Body of pancreas (tissue), 4 donors: ENCODE measurements at regions not wholly inside any gene's neighbourhood (a gene's known extent, or its start where the extent isn't known, plus 50 kb on each side); places are given as distances from the start of the nearest gene placed in this dataset.

Experiments used
- ATAC-seq: fragments of 150-250 bp; one replicate; pipeline ENCODE4 v1.9.1; 2016
- DNase-seq, 4 donors: peaks; one replicate each; pipeline ENCODE4 v3.0.0-alpha.2; 2019
- H3K27ac ChIP-seq, 4 donors: fragments of 200-600 bp; sonication (generic); 1 replicate in 3 of 4; 2 replicates in 1 of 4; pipeline versions ENCODE4 v1.5.1 to v1.6.1; 2016 to 2019; ENCODE audit warnings: mild to moderate bottlenecking in 1 of 4, mixed read lengths in 1 of 4, moderate library complexity in 1 of 4
- H3K27me3 ChIP-seq, 2 donors: fragments of 200-600 bp; sonication (generic); one replicate each; pipeline ENCODE4 v1.6.0; 2016; ENCODE audit warnings: mild to moderate bottlenecking in 1 of 2
- H3K36me3 ChIP-seq, 2 donors: fragments of 200-600 bp; sonication (generic); replicated peaks in 1 of 2; 2 replicates each; pipeline ENCODE4 v1.5.1; 2016; ENCODE audit warnings: low read depth in 2 of 2; ENCODE audit not compliant: insufficient read depth in 1 of 2
- H3K4me1 ChIP-seq: fragments of 200-600 bp; sonication (generic); one replicate; pipeline ENCODE4 v1.6.0; 2016
- H3K4me3 ChIP-seq, 2 donors: fragments of 200-600 bp; sonication (generic); 1 replicate in 1 of 2; 2 replicates in 1 of 2; pipeline ENCODE4 v1.5.1; 2016 to 2019
- H3K9me3 ChIP-seq, 3 donors: fragments of 200-600 bp; sonication (generic); 1 replicate in 2 of 3; 2 replicates in 1 of 3; pipeline ENCODE4 v1.5.1; 2016
- POLR2A ChIP-seq, 3 donors: fragments of 450-650 bp; IDR thresholded peaks; one replicate each; pipeline ENCODE4 v1.6.1; 2016; ENCODE audit warnings: antibody characterized with exemption in 3 of 3, mild to moderate bottlenecking in 2 of 3
- WGBS, 2 donors: methylation state at CpG; one replicate each; pipeline ENCODE4 v1.1.5; 2017; 5-methylcytosine and 5-hydroxymethylcytosine counted together
- intact Hi-C: fragments of 100-400 bp; cut with DNase I; formaldehyde crosslinking; loops from one replicate; pipeline ENCODE4 v1.15.1; 2023
- TF ChIP-seq, protein P1 (sequence below), 7 experiments: fragments of 450-650 bp in 4 of 7; fragments of 200-600 bp in 3 of 7; sonication (generic) in 3 of 7; IDR thresholded peaks; one replicate each; pipeline ENCODE4 v1.5.1; 2016 to 2019; ENCODE audit warnings: antibody characterized with exemption in 7 of 7

DNA sequence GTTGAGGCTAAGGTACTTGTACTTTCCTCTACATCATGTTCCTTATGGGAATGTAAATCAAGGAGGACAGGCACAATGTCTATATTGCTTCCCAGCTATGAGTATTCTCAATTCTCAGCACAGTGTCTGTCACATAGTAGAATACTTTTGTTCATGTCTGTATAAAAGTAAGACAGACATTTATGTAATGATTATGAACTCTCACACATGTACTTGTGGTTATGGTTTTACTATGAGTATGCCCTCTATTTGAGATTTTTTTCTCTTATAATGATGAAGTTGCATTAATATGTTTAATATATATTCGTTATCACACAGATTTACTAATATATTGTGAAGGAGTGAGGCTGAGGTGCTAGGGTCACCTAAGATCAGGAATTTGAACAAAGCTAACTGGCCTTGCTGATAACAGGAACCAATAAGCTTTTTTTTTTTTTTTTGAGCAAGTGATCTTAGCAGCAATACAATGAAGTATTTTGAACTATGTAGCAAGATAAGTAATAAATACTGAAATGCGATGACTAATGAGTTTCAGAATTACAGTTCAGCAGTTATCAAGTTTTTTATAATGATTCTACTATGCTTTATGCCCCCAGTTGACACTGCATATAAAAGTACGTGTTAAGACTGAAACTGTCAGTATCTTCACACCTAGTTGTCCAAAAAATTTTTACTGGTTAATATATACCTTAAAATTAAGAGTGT lies 623.1 kb downstream of the HTR1B start:
- Histone ChIP-seq H3K36me3 (no peaks in the 10 kb centered on the region), H3K27me3 (no peaks in the 10 kb centered on the region), H3K9me3 (no peaks in the 10 kb centered on the region), H3K4me3 (no peak overlapping the region), H3K4me1 (peaks cover 22% of the 10 kb centered on the region), H3K27ac (peak overlapping the region in 1 of 4 donors; percentile 18)
- WGBS, 2 donors: 28 to 32% methylated on average over 3 of the region's 3 CpGs
- intact Hi-C loops: no loop called here
- TF ChIP-seq POLR2A (IDR thresholded peaks at IDR 0.05): no peak
- TF ChIP-seq, protein P1, sequence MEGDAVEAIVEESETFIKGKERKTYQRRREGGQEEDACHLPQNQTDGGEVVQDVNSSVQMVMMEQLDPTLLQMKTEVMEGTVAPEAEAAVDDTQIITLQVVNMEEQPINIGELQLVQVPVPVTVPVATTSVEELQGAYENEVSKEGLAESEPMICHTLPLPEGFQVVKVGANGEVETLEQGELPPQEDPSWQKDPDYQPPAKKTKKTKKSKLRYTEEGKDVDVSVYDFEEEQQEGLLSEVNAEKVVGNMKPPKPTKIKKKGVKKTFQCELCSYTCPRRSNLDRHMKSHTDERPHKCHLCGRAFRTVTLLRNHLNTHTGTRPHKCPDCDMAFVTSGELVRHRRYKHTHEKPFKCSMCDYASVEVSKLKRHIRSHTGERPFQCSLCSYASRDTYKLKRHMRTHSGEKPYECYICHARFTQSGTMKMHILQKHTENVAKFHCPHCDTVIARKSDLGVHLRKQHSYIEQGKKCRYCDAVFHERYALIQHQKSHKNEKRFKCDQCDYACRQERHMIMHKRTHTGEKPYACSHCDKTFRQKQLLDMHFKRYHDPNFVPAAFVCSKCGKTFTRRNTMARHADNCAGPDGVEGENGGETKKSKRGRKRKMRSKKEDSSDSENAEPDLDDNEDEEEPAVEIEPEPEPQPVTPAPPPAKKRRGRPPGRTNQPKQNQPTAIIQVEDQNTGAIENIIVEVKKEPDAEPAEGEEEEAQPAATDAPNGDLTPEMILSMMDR (IDR thresholded peaks at IDR 0.05): no peak
- ATAC-seq (peak; percentile 45), DNase-seq (no peak)

DNA sequence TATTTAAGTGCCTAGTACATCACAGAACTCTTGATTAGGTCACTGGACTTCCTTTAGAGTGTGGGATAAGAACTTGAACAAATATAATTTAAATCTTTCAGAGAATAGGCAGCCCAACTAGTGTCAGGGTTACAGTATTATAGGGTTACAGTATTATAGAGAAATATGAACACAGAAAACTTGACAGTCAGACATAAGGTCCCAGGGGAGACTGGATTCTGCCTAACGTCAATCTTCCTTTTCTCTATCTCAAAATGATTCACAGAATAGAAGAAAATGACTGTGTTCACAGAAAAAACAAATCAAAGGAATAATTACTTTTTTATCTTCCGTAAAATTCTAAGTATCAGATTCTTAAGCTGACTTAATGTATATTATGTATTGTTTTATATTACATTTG lies 623.8 kb downstream of the HTR1B start:
- Histone ChIP-seq H3K9me3 (no peaks in the 10 kb centered on the region), H3K36me3 (no peaks in the 10 kb centered on the region), H3K4me1 (peaks cover 22% of the 10 kb centered on the region), H3K27ac (no peak overlapping the region), H3K4me3 (no peak overlapping the region), H3K27me3 (no peaks in the 10 kb centered on the region)
- 73 to 83% methylated on average over 2 of the region's 2 CpGs for WGBS, 2 donors
- TF ChIP-seq POLR2A (IDR thresholded peaks at IDR 0.05): no peak
- no peak for ATAC-seq
- no peak for DNase-seq
- intact Hi-C loops: no loop called here

DNA sequence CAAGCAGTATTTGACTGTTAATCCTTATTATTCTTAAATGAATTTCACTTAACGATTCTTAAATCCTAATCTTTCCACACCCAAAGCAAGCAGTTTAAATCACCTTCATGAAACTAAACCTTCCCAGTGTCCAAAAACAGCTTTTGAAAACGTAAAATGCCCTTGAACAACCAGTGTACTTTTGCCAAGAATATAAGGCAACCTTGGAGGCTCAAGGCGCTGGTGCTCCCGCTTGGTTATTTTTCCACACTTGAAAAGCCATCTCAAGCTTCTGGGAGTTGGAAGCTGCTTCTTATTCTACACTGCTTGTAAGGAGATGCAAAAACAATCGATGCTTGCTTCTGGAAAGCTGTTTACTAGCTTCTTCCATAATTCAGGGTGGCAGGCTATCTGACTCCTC lies 625.7 kb downstream of the HTR1B start:
- no peak for DNase-seq
- WGBS, 2 donors: 30 to 34% methylated on average over 5 of the region's 5 CpGs

DNA sequence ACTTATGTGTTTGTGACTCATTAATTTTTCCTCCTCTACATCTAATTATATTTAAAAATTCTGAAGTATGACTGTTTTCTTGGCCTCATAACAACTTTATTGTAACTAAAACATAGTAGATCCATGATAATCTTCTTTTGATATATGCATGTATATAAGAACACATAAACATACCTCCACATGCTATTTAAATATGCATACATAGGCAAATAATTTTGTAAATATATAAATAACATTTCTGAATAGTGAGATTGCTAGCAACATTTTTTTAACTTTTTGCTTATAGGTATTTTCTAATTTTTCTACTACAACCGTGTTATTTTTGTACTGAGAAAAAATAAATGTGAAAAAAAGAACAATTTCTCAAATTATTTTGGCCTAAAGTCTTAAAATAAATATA lies 627.6 kb downstream of the HTR1B start:
- intact Hi-C loops: no loop called here
- 77 to 84% methylated on average over 1 of the region's 1 CpG for WGBS, 2 donors

More for the DNA sequence above, 625.7 kb downstream of the HTR1B start:
- intact Hi-C loops: no loop called here
- H3K4me3 ChIP-seq: no peak overlapping the region
- H3K9me3 ChIP-seq: no peaks in the 10 kb centered on the region
- no peaks in the 10 kb centered on the region for H3K27me3 ChIP-seq
- no peak for ATAC-seq
- no peak for TF ChIP-seq POLR2A (IDR thresholded peaks at IDR 0.05)
- TF ChIP-seq, protein P1 (IDR thresholded peaks at IDR 0.05): no peak
- peaks cover 22% of the 10 kb centered on the region for H3K4me1 ChIP-seq
- no peak overlapping the region for H3K27ac ChIP-seq
- H3K36me3 ChIP-seq: no peaks in the 10 kb centered on the region

DNA sequence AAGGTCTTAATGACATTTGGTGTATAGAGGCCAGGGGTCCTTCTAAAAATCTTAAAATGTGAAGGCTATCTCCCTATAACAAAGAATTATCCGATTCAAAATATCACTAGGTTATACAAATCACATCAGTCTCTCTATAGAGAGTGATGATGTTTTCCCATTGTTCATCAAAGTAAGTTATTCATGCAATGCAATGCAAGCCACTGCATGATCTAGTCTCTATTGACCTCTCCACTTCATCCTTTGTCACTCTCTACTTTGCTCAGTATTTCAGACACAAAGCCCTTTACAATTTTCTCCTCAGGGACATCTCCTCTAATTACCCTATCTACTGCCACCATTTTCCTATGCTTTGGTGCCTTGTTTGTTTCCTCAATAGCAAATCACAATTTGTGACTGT lies 628.0 kb downstream of the HTR1B start:
- no peak for ATAC-seq
- peaks cover 17% of the 10 kb centered on the region for H3K4me1 ChIP-seq
- H3K27me3 ChIP-seq: no peaks in the 10 kb centered on the region
- intact Hi-C loops: no loop called here
- no peak overlapping the region for H3K27ac ChIP-seq
- no peak for DNase-seq
- H3K36me3 ChIP-seq: no peaks in the 10 kb centered on the region
- H3K4me3 ChIP-seq: no peak overlapping the region
- TF ChIP-seq, protein P1 (IDR thresholded peaks at IDR 0.05): no peak
- no peak for TF ChIP-seq POLR2A (IDR thresholded peaks at IDR 0.05)
- 4 to 30% methylated on average over 1 of the region's 1 CpG for WGBS, 2 donors
- H3K9me3 ChIP-seq: no peaks in the 10 kb centered on the region

More for the DNA sequence above, 627.6 kb downstream of the HTR1B start:
- H3K27me3 ChIP-seq: no peaks in the 10 kb centered on the region
- no peak overlapping the region for H3K4me3 ChIP-seq
- no peak for ATAC-seq
- H3K36me3 ChIP-seq: no peaks in the 10 kb centered on the region
- TF ChIP-seq POLR2A (IDR thresholded peaks at IDR 0.05): no peak
- TF ChIP-seq, protein P1 (IDR thresholded peaks at IDR 0.05): no peak
- no peak for DNase-seq
- H3K27ac ChIP-seq: no peak overlapping the region
- H3K4me1 ChIP-seq: peaks cover 19% of the 10 kb centered on the region
- H3K9me3 ChIP-seq: no peaks in the 10 kb centered on the region
